HG03175 (cell line): ENCODE measurements at regions not wholly inside any gene's neighbourhood (a gene's known extent, or its start where the extent isn't known, plus 50 kb on each side); places are given as distances from the start of the nearest gene placed in this dataset.
"Not testable (repeated sequence)": the region's sequence is repeated elsewhere in the genome, so short reads cannot be mapped to it uniquely, and the experiment has no call there.

Experiments used
- ATAC-seq: cut with Tn5 transposase; IDR thresholded peaks from one replicate; pipeline ENCODE4 v1.9.1; 2021; ENCODE audit warnings: mild to moderate bottlenecking, moderate library complexity; ENCODE audit not compliant: unreplicated experiment

DNA sequence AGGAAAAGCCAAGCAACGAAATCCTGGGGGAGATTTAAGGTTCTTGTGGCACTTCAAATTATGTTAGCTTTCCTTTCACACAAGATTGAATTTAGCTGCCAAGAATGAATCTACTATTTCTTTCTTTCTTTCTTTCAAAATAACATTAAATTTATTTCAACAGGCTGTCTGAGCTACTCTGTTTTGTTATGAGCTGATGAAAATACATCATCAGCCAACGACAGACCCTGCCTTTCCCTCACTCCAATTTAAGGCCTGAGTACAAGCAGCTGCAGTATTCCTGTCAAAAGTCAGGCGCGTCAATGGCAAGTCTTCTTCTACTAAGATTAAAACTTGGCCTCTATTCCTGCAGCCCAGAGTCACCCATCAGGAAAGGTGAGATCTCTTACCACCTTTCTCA, 347.7 kb upstream of the FLRT2 start:
- no peak for ATAC-seq

DNA sequence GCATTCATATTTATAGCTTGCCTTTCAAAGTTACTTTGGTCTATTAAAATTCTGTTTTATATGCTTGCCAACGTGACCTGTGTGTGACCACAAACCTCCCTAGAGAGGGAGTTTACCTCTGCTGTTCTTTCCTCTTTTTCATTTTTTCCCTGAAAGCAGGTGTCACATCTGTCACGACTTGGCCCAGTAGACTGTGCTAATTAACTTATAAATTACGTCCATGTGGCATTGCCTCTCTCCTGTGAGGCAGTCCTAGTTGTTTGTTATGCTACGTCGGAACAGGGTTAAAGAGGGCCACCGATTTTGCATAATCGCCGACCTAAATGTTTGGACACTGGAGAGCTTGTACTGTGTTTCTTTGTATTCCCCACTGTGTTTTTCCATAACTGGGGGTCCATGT, 343.9 kb upstream of the FLRT2 start:
- ATAC-seq = no peak

DNA sequence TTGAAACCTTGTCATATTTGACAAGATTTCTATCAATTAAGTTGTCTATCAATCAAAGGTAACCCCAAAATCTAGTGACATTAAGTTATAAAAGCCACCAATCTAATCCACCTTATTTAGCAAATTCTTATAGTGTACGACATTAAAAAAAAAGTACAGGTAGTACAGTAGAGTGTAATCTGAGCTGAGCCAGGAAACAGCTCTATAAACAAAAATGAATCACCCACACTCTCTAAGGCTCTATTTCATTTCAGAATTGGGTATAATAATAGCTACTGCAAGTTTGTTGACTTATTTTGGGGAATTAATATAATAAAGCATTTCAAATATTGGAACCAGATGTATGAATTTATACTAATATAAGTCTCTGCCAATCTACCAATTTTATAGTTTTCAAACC, 342.4 kb upstream of the FLRT2 start:
- ATAC-seq = no peak

DNA sequence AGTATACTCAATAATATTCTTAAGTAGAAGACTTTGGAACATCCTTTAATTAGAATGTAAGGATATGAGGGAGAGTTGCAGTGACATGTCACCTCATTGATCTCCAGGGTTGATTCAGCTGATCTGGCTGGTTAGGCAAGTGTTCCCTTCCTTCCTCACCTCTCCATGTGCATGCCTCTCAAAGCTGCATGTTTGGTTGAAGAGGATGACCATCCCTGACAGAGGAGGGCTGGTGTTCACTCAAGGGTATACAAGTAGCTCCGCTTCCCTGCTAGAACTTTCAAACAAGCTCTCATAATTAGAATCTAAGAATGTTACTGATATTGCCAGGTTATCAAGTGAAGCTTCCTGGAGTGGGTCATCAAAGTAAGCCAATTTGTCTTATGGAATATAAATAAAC, 341.1 kb upstream of the FLRT2 start:
- ATAC-seq = no peak

DNA sequence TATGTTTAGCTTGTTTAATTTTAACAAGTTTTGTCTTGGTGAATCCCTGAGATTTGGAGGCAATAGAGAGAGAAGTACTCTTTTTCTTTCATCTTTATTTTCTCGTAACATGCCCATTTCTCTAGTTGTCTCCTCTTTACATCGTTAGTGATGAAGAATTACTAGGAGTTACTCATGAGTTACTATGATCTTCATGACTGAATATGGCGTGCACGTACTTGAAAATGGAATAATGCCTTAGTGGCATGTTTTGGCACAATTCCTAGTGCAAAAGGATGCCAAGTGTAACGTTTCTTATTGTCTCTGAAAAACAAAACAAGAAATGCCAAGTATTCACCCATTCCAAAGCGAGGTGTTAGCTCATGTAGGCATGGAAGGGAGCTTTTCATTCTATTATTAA, 340.7 kb upstream of the FLRT2 start:
- not testable (repeated sequence) for ATAC-seq

DNA sequence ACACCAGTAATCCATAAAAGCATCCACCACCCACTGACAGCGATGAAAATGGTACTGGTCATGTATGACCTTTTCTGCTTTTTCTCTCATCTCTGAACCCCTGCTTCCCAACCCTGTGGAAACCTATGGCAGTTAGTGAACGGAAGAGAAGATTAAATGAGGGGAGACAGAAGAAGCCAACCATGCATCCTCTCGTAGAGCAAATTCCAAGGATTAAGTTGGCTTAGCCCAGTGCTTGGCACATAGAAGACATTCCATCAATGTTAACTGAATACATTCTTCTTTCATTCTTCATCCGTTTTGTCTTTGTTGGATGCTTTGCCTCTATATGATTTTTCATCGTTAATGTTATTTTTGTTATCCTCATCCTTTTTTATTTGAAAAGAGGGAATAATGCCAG, 339.7 kb upstream of the FLRT2 start:
- ATAC-seq = no peak

- no peak for ATAC-seq
Observed at GRCh38 chr14:85191986-85192385, 338.0 kb upstream of the FLRT2 start.

DNA sequence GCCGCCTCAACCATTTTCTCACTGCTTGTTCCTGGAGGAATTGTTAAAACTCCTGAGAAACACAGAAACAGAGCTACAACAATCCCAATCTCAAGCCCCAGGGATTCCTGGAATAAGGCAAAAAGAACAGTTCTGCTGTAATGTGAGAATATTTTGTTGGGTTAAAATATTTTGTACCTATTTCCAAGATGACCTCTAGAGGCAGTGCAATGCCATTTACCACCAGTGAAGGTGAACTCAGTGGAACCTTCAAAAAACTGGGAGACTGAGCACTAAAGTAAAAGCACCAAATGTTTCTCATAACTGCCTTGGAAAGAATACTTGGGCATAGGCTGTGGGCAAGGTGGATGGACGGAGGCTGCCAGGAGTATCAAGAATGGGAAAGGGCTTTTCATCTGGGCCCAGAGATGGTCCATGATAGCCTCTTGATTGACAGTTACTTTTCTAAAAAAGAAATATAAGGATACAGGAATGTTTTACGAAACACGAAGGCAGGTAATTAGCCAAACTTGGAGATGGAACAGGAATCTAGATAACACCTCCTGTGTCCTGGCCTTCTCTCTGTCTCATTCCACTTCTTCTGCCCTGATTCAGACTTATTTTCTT, 334.0 kb upstream of the FLRT2 start:
- no peak for ATAC-seq

GRCh38 chr14:85198001-85198400, 331.9 kb upstream of the FLRT2 start:
- no peak for ATAC-seq

GRCh38 chr14:85205875-85206274, 324.1 kb upstream of the FLRT2 start:
- no peak for ATAC-seq

GRCh38 chr14:85214471-85214870, 315.5 kb upstream of the FLRT2 start:
- no peak for ATAC-seq

GRCh38 chr14:85217412-85217811, 312.5 kb upstream of the FLRT2 start:
- no peak for ATAC-seq

- ATAC-seq = no peak
Observed at GRCh38 chr14:85218982-85219381, 311.0 kb upstream of the FLRT2 start.

- ATAC-seq = no peak
Observed at GRCh38 chr14:85221832-85222231, 308.1 kb upstream of the FLRT2 start.

DNA sequence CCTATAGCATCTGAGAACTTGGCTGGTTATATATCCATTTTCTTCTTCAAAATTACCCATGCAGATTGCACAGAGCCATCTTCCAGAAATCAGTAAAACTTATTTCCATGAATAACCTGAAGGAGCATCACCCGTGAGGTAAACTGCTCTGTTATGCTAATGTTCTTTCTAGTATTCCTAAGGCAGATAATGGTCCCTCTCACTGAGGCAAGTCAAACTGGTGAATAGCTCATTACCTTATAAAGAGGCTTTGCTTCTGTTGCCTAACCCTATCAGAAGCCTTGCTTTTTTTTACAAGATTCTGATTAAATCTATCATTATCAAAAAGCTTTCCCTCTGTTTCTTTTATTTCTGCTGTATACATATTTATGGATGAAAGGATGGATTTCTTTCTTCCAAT, 307.6 kb upstream of the FLRT2 start:
- no peak for ATAC-seq

GRCh38 chr14:85223667-85224066, 306.3 kb upstream of the FLRT2 start:
- ATAC-seq = no peak

DNA sequence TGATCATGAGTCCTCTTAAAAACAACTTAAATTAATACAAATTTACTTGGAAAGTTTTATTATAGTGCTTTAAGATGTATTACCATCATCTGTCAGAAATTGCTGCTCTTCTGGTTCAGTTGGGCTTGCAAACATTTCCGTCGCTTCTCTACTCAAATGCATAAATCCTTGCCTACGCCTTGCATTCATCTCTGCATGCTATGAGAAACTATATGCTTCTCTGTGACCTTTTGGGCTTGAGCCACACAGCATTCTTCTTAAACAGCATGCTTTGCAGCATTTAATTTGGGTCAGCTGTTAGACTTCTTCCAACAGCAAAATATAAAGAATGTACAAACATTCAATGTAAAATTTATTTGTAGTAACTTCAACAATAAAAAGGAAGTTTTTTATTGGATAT, 305.7 kb upstream of the FLRT2 start:
- no peak for ATAC-seq

DNA sequence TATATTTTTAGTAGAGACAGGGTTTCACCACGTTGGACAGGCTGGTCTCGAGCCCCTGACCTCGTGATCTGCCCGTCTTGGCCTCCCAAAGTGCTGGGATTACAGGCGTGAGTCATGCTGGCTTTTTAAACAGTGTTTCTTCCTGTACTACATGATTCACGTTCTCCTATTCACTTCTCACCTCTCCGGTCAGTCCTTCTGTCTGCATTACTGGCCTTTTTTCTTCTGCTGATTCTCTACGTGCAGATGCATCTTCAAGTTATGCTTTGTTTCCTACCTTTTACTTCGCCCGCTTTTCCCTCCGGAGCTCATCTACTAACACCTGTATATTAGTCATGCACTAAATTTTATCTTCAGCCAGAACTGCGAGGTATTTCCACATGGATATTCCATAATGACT, 296.2 kb upstream of the FLRT2 start:
- no peak for ATAC-seq

- ATAC-seq = no peak
Observed at GRCh38 chr14:85234156-85235025, 295.6 kb upstream of the FLRT2 start.

DNA sequence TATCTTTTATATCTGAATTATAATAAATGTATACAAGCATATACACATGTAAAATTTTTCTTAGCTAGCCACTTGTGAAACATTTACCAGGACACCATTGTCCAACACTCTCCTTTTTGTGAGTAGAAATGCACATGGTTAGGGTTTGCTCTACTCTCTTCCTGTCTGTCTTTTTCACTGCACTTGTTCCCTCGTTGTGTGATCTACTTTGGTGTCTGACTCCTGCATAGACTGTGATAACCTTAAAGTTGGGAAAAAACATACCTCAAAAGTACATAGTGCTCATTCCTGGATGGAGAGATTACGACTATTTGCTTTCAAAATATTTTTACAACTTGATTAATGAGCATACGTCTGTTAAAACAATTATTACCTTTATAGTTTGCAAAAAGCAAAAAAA, 294.1 kb upstream of the FLRT2 start:
- ATAC-seq = no peak

DNA sequence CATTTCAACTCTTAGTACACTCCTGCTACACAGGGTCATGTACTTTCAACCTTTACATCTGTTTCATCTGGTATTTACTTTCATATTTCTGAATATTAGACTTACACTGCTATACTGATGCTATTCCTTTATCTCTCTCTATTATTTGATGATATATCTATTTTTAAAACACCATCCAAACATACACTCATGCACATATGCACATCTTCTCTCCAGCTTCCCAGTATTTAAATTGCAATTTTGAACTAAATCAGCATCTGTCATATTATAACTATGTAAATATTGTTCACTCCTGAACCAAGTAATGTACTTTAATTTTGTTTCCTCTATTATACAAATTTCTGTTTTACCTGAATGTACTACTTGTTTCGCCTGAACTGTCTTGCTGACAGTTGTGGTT, 293.6 kb upstream of the FLRT2 start:
- ATAC-seq = no peak

DNA sequence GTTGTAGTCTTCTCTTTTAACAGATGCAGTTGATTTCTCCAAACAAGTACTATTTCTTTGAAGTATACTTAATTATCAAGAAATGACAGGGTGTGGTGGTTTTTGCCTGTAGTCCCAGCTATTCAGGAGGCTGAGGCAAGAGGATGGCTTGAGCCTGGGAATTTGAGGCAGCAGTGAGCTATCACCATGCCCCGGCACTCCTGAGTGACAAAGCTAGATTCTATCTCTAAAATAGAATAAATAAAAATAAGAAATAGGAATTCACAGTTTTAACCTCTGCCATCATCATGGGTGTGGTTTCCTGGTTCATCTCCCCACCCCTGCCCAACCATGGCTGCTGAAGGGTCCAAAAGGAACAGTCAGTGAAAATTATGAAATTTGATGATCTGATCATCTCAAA, 290.2 kb upstream of the FLRT2 start:
- no peak for ATAC-seq
